SK-N-SH (cell line): ENCODE measurements at regions not wholly inside any gene's neighbourhood (a gene's known extent, or its start where the extent isn't known, plus 50 kb on each side); places are given as distances from the start of the nearest gene placed in this dataset.

Experiments
- CTCF ChIA-PET: fragments of 300-600, 350-600 bp; formaldehyde crosslinking; extraction: SDS; loops from one replicate; lab custom pipeline; 2021; lab: Yijun Ruan, JAX
- POLR2A ChIA-PET: fragments of 350-600 bp; sonication (Branson Sonifier 250); formaldehyde crosslinking; extraction: SDS; loops from one replicate; lab custom pipeline; 2020; ENCODE audit warnings: antibody characterized with exemption, inconsistent platforms; lab: Yijun Ruan, JAX
- DNase-seq: peaks from one replicate; pipeline ENCODE4 v3.0.0; 2012
- H2AFZ ChIP-seq: fragments of 200-600 bp; sonication (generic); 2 replicates; pipeline ENCODE4 v1.8.1; 2016; ENCODE audit warnings: antibody characterized with exemption, mild to moderate bottlenecking, low read depth
- H3F3A ChIP-seq: fragments of 200-600 bp; sonication (generic); replicated peaks from 2 replicates; pipeline ENCODE3; 2016; ENCODE audit warnings: antibody characterized with exemption, mild to moderate bottlenecking; ENCODE audit not compliant: insufficient read depth
- H3K27ac ChIP-seq, 2 experiments: fragments of 200-500 bp in 1 of 2; fragments of 200-600 bp in 1 of 2; sonication (Bioruptor generic) in 1 of 2; sonication (generic), shearing (Covaris generic) in 1 of 2; 2 replicates each; pipeline versions ENCODE4 v1.5.1 to v1.6.1; 2014 to 2016; ENCODE audit warnings: low read depth in 2 of 2, inconsistent platforms in 1 of 2, low read length in 1 of 2, mild to moderate bottlenecking in 1 of 2, mixed read lengths in 1 of 2
- H3K27me3 ChIP-seq: fragments of 200-600 bp; sonication (generic), shearing (Covaris generic); 2 replicates; pipeline ENCODE4 v1.6.1; 2016; ENCODE audit warnings: mixed run types; ENCODE audit not compliant: insufficient read depth
- H3K36me3 ChIP-seq, 2 experiments: fragments of 200-500 bp in 1 of 2; fragments of 200-600 bp in 1 of 2; sonication (Bioruptor generic) in 1 of 2; sonication (generic) in 1 of 2; replicated peaks in 1 of 2; 2 replicates each; pipeline versions ENCODE3 to v1.5.1; 2014 to 2016; ENCODE audit warnings: low read length in 1 of 2, mild to moderate bottlenecking in 1 of 2; ENCODE audit not compliant: insufficient read depth in 2 of 2, control insufficient read depth in 1 of 2
- H3K4me1 ChIP-seq, 2 experiments: fragments of 200-500 bp in 1 of 2; fragments of 200-600 bp in 1 of 2; sonication (Bioruptor generic) in 1 of 2; sonication (generic), shearing (Covaris generic) in 1 of 2; 2 replicates each; pipeline versions ENCODE4 v1.5.1 to v1.6.1; 2014 to 2016; ENCODE audit warnings: low read depth in 1 of 2, low read length in 1 of 2, mixed run types in 1 of 2; ENCODE audit not compliant: insufficient read depth in 2 of 2, control insufficient read depth in 1 of 2
- H3K4me2 ChIP-seq: fragments of 200-600 bp; sonication (generic), shearing (Covaris generic); 2 replicates; pipeline ENCODE4 v1.6.1; 2017; ENCODE audit warnings: mixed run types
- H3K4me3 ChIP-seq, 2 experiments: fragments of 200-500 bp in 1 of 2; fragments of 200-600 bp in 1 of 2; sonication (Bioruptor generic) in 1 of 2; sonication (generic), shearing (Covaris generic) in 1 of 2; 2 replicates each; pipeline versions ENCODE4 v1.5.1 to v1.8.1; 2014 to 2016; ENCODE audit warnings: low read depth in 2 of 2, inconsistent platforms in 1 of 2, low read length in 1 of 2, mild to moderate bottlenecking in 1 of 2, mixed read lengths in 1 of 2, moderate library complexity in 1 of 2
- H3K79me2 ChIP-seq: fragments of 200-600 bp; sonication (generic); 2 replicates; pipeline ENCODE4 v1.8.1; 2017; ENCODE audit warnings: mild to moderate bottlenecking; ENCODE audit not compliant: insufficient read depth
- H3K9ac ChIP-seq: fragments of 200-600 bp; sonication (generic); 2 replicates; pipeline ENCODE4 v1.6.1; 2017; ENCODE audit warnings: mixed run types
- H3K9me2 ChIP-seq: fragments of 200-600 bp; sonication (generic); 2 replicates; pipeline ENCODE4 v1.6.1; 2017; ENCODE audit warnings: mixed run types
- H3K9me3 ChIP-seq: fragments of 200-600 bp; sonication (generic); 2 replicates; pipeline ENCODE4 v1.6.1; 2017; ENCODE audit warnings: mixed run types, mild to moderate bottlenecking, moderate library complexity
- H4K20me1 ChIP-seq: fragments of 200-600 bp; sonication (generic); 2 replicates; pipeline ENCODE4 v1.6.1; 2017; ENCODE audit warnings: mild to moderate bottlenecking, mixed run types; ENCODE audit not compliant: insufficient read depth
- EP300 ChIP-seq, 2 experiments: IDR thresholded peaks; 2 replicates each; pipeline versions ENCODE4 v1.4.0 to v1.6.1; 2012; ENCODE audit warnings: borderline replicate concordance in 1 of 2, low read depth in 1 of 2, low read length in 1 of 2
- EZH2phosphoT487 ChIP-seq: fragments of 200-600 bp; sonication (generic); IDR thresholded peaks from 2 replicates; pipeline ENCODE4 v1.6.1; 2017; ENCODE audit warnings: low read depth, mixed run types, mild to moderate bottlenecking, antibody characterized with exemption, moderate library complexity, borderline replicate concordance
- MXI1 ChIP-seq: IDR thresholded peaks from 2 replicates; pipeline ENCODE4 v1.6.1; 2012; ENCODE audit warnings: mild to moderate bottlenecking, low read depth, low read length, improper control_type of control experiment
- NFIC ChIP-seq: IDR thresholded peaks from 2 replicates; pipeline ENCODE4 v1.4.0; 2012; ENCODE audit warnings: borderline replicate concordance
- NRF1 ChIP-seq: IDR thresholded peaks from 2 replicates; pipeline ENCODE4 v1.6.1; 2012; ENCODE audit warnings: low read depth, mild to moderate bottlenecking, low read length
- RCOR1 ChIP-seq: fragments of 150-350 bp; IDR thresholded peaks from 2 replicates; pipeline ENCODE4 v1.6.1; 2017; ENCODE audit warnings: antibody characterized with exemption, low read length
- RFX5 ChIP-seq: IDR thresholded peaks from 2 replicates; pipeline ENCODE4 v1.6.1; 2012; ENCODE audit warnings: mild to moderate bottlenecking, improper control_type of control experiment, low read length
- SIN3A ChIP-seq: IDR thresholded peaks from 2 replicates; pipeline ENCODE4 v1.6.1; 2012; ENCODE audit warnings: low read depth, mild to moderate bottlenecking, low read length, moderate library complexity, borderline replicate concordance
- SMC3 ChIP-seq: IDR thresholded peaks from 2 replicates; pipeline ENCODE4 v1.6.1; 2012; ENCODE audit warnings: low read depth, low read length, improper control_type of control experiment
- TAF1 ChIP-seq: IDR thresholded peaks from 2 replicates; pipeline ENCODE4 v1.6.1; 2012; ENCODE audit warnings: low read depth, mild to moderate bottlenecking, low read length, moderate library complexity, borderline replicate concordance
- WGBS: methylation state at CpG from one replicate; pipeline ENCODE4 v1.1.6; 2017; ENCODE audit warnings: low lambda C conversion rate; 5-methylcytosine and 5-hydroxymethylcytosine counted together
- TF ChIP-seq, protein P1 (sequence below): IDR thresholded peaks from 2 replicates; pipeline ENCODE4 v1.6.1; 2012; ENCODE audit warnings: mild to moderate bottlenecking, low read depth, low read length, moderate library complexity
- TF ChIP-seq, protein P2 (sequence below): fragments of 200-600 bp; sonication (generic); IDR thresholded peaks from 2 replicates; pipeline ENCODE4 v1.6.1; 2017; ENCODE audit warnings: antibody characterized with exemption, mild to moderate bottlenecking, moderate library complexity
- TF ChIP-seq, protein P3 (sequence below): IDR thresholded peaks from 2 replicates; pipeline ENCODE4 v1.4.0; 2012; ENCODE audit warnings: low read depth, borderline replicate concordance

DNA sequence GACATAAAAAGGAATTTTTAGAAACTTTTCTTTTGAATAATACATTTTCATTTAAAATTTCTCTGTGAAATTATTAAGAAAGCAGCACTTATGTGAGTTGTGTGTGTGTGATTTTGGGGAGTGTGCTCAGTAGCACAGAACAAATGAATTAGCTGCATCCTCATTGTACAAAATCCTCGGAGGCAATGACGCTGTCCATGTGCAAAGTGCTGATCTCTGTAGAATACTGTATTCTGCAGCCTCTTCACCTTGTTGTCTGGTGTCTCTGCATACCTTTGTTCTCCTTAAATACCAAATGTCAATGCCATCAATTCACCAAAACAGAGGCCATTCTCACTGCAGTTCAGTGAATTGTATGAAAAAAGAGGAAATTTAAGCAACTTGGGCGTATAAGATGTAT, 838.4 kb downstream of the QKI start:
- H3K27ac ChIP-seq = no peak overlapping the region
- TF ChIP-seq, protein P1, sequence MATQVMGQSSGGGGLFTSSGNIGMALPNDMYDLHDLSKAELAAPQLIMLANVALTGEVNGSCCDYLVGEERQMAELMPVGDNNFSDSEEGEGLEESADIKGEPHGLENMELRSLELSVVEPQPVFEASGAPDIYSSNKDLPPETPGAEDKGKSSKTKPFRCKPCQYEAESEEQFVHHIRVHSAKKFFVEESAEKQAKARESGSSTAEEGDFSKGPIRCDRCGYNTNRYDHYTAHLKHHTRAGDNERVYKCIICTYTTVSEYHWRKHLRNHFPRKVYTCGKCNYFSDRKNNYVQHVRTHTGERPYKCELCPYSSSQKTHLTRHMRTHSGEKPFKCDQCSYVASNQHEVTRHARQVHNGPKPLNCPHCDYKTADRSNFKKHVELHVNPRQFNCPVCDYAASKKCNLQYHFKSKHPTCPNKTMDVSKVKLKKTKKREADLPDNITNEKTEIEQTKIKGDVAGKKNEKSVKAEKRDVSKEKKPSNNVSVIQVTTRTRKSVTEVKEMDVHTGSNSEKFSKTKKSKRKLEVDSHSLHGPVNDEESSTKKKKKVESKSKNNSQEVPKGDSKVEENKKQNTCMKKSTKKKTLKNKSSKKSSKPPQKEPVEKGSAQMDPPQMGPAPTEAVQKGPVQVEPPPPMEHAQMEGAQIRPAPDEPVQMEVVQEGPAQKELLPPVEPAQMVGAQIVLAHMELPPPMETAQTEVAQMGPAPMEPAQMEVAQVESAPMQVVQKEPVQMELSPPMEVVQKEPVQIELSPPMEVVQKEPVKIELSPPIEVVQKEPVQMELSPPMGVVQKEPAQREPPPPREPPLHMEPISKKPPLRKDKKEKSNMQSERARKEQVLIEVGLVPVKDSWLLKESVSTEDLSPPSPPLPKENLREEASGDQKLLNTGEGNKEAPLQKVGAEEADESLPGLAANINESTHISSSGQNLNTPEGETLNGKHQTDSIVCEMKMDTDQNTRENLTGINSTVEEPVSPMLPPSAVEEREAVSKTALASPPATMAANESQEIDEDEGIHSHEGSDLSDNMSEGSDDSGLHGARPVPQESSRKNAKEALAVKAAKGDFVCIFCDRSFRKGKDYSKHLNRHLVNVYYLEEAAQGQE = 0 out of 2 replicates have a peak, but pooled peaks have one; percentile 27
- TF ChIP-seq, protein P2, sequence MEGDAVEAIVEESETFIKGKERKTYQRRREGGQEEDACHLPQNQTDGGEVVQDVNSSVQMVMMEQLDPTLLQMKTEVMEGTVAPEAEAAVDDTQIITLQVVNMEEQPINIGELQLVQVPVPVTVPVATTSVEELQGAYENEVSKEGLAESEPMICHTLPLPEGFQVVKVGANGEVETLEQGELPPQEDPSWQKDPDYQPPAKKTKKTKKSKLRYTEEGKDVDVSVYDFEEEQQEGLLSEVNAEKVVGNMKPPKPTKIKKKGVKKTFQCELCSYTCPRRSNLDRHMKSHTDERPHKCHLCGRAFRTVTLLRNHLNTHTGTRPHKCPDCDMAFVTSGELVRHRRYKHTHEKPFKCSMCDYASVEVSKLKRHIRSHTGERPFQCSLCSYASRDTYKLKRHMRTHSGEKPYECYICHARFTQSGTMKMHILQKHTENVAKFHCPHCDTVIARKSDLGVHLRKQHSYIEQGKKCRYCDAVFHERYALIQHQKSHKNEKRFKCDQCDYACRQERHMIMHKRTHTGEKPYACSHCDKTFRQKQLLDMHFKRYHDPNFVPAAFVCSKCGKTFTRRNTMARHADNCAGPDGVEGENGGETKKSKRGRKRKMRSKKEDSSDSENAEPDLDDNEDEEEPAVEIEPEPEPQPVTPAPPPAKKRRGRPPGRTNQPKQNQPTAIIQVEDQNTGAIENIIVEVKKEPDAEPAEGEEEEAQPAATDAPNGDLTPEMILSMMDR = no peak
- H3K27me3 ChIP-seq = no peaks in the 10 kb centered on the region
- no peaks in the 10 kb centered on the region for H3K9me2 ChIP-seq
- H3K36me3 ChIP-seq = no peaks in the 10 kb centered on the region
- H3K9me3 ChIP-seq = 0 out of 2 replicates have a peak, but pooled peaks cover 7% of the 10 kb centered on the region
- H3K4me3 ChIP-seq = no peak overlapping the region
- H4K20me1 ChIP-seq = no peaks in the 10 kb centered on the region
- DNase-seq = no peak
- no peaks in the 10 kb centered on the region for H3F3A ChIP-seq
- H2AFZ ChIP-seq = no peak overlapping the region
- WGBS = 11% methylated on average over 3 of the region's 3 CpGs
- H3K9ac ChIP-seq = no peak overlapping the region
- POLR2A ChIA-PET = no interaction called here
- no peak overlapping the region for H3K4me2 ChIP-seq
- H3K4me1 ChIP-seq = no peaks in the 10 kb centered on the region
- CTCF ChIA-PET = no interaction called here
- H3K79me2 ChIP-seq = no peaks in the 10 kb centered on the region

DNA sequence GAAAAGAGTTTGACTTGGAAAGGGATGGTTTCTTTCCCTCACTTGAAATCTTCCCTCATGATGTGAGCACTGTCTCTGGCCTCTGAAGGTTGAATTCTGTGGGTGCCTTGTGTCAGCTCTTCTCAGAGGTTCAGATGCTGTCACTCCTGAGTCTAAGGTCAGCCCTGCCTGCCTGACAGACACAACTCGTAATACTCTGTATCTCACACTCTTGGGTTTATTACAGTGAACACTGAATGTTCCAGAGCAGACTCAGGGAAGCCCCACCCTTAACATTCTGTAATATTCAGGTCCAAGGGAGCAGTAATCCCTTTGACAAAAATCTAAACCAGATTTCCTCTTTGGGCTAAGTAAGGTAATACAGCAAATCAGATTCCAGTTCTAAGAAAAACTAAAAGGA, 837.8 kb downstream of the QKI start:
- WGBS = 0% methylated on average over 1 of the region's 1 CpG
- no peaks in the 10 kb centered on the region for H3K27me3 ChIP-seq
- H3K9me3 ChIP-seq = 0 out of 2 replicates have a peak, but pooled peaks cover 7% of the 10 kb centered on the region
- H3K9me2 ChIP-seq = no peaks in the 10 kb centered on the region
- ChIA-PET CTCF (no interaction called here), POLR2A (no interaction called here)
- H3K4me2 ChIP-seq = no peak overlapping the region
- DNase-seq = no peak
- no peak overlapping the region for H3K4me3 ChIP-seq
- no peaks in the 10 kb centered on the region for H3F3A ChIP-seq
- no peak overlapping the region for H2AFZ ChIP-seq
- H3K79me2 ChIP-seq = no peaks in the 10 kb centered on the region
- H4K20me1 ChIP-seq = no peaks in the 10 kb centered on the region
- H3K4me1 ChIP-seq = no peaks in the 10 kb centered on the region
- no peak overlapping the region for H3K27ac ChIP-seq
- no peaks in the 10 kb centered on the region for H3K36me3 ChIP-seq
- no peak overlapping the region for H3K9ac ChIP-seq
- TF ChIP-seq RCOR1 = no peak
- no peak for TF ChIP-seq EP300 (IDR thresholded peaks at IDR 0.05; ENCODE audit: borderline replicate concordance in 1 of 2, low read depth in 1 of 2, low read length in 1 of 2)
- TF ChIP-seq, protein P1 = no peak
- TF ChIP-seq SIN3A = no peak
- TF ChIP-seq MXI1 = no peak
- no peak for TF ChIP-seq EZH2phosphoT487
- TF ChIP-seq, protein P3, sequence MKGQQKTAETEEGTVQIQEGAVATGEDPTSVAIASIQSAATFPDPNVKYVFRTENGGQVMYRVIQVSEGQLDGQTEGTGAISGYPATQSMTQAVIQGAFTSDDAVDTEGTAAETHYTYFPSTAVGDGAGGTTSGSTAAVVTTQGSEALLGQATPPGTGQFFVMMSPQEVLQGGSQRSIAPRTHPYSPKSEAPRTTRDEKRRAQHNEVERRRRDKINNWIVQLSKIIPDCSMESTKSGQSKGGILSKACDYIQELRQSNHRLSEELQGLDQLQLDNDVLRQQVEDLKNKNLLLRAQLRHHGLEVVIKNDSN = no peak
- no peak for TF ChIP-seq SMC3
- no peak for TF ChIP-seq NRF1
- TF ChIP-seq, protein P2 = no peak
- TF ChIP-seq RFX5 = no peak
- TF ChIP-seq NFIC = no peak
- no peak for TF ChIP-seq TAF1
